MM.1S (cell line): ENCODE measurements at regions not wholly inside any gene's neighbourhood (a gene's known extent, or its start where the extent isn't known, plus 50 kb on each side); places are given as distances from the start of the nearest gene placed in this dataset.

Experiments
- CTCF ChIP-seq: fragments of 300-600 bp; sonication (generic); IDR thresholded peaks from 2 replicates; pipeline ENCODE4 v1.5.1; 2016; ENCODE audit warnings: antibody characterized with exemption, low read length, mixed read lengths
- EZH2 ChIP-seq: fragments of 300-600 bp; sonication (generic); optimal IDR thresholded peaks from 2 replicates; pipeline ENCODE3; 2017; ENCODE audit warnings: low read depth, mild to moderate bottlenecking, antibody characterized with exemption, low read length, mixed read lengths

DNA sequence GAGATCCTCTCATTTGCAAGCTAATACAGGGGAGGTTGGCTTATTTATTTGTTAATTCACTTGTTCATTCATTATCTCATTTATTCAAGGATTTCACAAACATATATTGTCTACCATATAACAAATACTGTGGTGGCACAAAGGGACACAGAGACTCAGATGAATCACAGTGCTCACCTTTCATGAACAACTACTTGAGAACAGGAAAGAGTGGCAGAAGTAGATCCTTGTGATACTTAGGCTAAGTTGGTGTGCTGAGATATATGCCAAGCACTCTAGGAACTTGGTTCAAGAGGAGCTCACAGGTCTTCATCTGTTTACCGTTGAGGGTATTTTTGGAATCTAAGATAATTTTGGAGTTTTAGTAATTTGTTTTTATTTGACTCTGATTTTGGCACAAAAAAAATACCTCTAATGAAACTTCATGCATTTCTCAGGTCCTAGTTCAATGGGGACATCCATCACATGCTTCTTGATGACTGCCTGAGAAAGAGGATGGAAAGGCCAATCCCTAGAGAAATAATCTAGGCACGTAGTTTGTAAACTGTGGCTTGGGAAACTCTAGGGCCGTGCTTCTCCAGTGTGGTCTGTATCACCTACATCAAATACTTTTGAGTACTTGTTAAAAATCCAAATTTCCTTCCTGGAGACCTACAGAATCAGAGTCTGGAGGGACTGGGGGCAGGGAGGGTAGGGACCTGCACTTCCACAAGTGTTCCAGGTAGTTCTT is 113.3 kb downstream of the OSTF1 start:
- TF ChIP-seq CTCF (no peak), EZH2 (no peak)
